ENCODE measurements at regions not wholly inside any gene's neighbourhood (a gene's known extent, or its start where the extent isn't known, plus 50 kb on each side); places are given as distances from the start of the nearest gene placed in this dataset.
"Not testable (repeated sequence)": the region's sequence is repeated elsewhere in the genome, so short reads cannot be mapped to it uniquely, and the experiment has no call there.

DNA sequence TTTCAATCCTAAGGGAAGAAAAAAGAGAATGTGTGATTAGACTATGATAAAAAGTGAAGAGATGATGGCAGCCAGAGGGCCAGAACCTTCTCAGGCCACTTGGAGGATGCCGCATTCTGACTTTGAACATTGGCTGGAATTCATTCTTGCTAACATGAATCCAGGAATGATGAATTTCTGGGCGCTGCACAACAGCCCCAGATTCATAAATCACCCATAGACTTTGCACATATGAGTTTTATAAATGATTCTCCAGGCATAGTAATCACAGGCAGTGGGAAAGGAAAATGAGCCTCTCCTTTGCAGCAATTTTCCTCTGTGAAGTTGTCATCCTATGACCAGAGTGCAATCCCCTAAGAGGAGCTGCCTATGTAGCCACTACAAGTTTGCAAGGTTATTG is 555.4 kb downstream of the KCTD12 start:
- no peak for DNase-seq

DNA sequence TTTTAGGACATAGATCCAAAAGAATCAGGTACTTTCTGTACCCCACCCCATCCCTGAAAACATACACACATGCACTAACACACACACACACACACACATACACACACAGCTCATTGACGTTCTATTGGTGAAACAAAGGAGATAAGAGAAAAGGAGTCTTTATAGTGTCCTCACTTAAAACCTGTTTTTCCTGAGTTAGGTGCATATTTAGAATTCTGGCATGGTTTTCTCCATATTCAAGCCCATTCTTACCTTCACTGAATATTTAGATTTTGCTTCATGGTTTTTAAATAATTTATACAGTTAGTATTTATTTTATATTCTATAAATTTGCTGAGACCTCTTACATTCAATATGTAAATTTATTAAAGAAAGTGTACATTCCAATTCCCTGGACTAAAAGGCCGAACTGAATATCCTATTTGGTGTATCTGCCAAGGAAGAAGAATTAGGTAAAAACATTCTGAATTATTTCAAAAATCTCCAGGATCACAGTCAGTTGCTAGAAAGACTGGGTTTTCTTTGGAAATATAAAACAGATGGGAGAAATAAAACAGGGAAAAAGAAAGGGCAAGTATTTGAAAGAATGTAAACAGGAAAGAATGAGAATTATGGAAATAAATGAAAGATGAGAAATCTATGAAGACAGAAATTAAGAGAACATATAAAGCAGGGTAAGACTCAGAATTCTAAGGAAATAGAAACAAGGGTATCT is 556.2 kb downstream of the KCTD12 start:
- no peak for DNase-seq

DNA sequence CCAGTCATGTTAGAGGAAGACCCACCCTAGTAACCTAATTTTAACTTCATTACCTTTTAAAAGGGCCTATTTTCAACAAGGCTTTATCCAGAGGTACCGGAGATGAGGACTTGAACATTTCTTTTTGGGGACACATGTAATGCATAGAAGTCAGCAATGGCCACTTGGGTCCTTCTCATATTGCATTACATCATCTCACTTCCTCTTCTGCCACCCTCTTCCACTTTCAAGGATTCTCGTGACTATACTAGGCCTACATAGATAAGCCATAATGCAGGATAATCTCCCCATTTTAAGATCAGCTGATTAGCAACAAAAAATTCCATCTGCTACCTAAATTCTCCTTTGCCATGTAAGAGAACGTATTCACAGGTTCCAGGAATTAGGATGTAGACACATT is 557.2 kb downstream of the KCTD12 start:
- no peak for DNase-seq

GRCh38 chr13:76326343-76326742 is 559.9 kb downstream of the KCTD12 start:
- DNase-seq: no peak

DNA sequence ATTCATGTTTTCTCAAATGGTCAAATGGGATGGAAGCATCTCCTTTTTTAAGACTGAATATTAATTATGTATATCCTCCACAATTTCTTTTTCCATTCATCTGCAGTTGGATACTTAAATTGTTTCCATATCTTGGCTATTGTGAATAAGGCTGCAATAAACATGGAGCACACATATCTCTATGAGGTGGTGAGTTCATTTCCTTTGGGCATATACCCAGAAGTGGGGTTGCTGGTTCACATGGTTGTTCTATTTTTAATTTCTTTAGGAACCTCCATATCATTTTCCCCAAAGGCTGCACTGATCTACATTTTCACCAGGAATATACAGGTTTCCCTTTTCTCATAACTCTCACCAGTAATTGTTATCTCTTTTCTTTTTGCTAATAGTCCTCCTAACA is 566.3 kb downstream of the KCTD12 start:
- DNase-seq: no peak

GRCh38 chr13:76316998-76317527 is 569.1 kb downstream of the KCTD12 start:
- no peak for DNase-seq

DNA sequence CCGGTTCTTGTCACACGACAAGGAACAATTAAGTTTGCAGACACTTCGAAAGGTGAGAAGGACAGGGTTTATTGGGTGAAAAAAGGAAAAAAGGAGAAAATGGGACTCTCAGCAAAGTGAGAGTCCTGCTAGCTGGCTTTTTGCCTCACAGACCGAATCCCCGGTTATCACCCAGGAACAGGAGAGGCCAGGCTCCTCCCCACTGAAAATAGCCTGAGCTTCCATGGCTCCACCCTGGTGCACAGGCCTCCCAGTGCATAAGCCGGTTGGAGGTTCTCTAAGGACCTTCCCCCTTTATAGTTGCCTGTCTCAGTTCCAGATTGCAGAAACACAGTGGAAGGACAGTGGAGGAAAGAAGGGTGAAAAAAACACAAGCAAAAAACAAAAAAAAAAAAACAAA is 571.7 kb downstream of the KCTD12 start:
- no peak for DNase-seq

DNA sequence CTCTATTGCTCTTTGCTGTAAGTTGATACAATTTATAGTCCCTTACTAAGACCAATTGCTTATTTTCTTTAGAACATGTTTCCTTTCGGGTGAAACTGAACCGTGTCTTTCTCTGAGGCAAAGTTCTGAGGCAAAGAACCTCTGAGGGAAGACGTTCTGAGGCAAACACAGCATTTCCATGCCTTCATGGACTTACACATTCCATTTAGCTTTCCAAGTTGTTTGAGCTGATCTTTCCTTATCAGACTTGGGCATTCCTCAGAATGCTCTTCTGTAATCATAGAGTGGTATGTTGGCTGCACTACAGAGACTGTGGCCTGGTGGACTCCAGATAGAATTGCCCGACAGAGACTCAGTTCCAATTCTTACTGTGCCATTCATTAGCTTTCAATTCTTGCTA is 579.1 kb downstream of the KCTD12 start:
- no peak for DNase-seq

DNA sequence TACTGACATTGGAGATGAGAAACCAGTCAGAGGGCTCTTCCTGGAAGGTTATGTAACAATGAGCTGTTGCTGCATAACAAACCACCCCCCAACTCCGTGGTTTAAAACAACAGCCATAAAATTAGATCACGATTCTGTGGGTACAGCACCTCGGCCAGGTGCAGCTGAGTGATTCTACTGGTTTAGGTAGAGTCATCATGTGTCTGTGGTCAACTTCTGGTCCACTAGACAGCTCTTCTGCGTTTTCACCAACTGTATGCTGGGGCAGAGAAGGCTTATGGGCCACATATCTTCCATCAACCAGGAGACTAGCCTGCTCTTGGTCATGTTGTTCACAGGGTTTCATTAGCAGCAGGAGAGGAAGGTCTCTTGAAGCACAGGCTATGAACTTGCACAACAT is 585.5 kb downstream of the KCTD12 start:
- DNase-seq: no peak

- DNase-seq: no peak
Observed at GRCh38 chr13:76297331-76297730, 588.9 kb downstream of the KCTD12 start.

DNA sequence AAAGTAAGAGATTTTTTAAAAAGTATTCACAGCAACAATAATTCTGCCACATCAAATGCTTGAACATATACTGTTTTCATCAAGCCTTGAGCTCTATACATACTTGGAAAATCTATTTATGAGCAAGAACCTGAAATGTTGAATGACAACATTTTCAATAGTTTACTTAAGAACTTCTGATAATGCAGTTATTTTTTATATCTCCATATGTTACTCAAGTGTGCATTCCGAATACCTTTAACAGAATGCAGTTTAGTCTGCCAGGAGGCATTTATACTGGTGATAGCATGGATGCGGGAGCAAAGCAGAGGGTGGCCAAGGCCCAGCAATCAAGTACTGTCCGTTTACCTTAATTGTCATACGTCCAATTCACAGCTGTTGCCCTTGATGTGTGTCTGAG is 589.5 kb downstream of the KCTD12 start:
- no peak for DNase-seq

DNA sequence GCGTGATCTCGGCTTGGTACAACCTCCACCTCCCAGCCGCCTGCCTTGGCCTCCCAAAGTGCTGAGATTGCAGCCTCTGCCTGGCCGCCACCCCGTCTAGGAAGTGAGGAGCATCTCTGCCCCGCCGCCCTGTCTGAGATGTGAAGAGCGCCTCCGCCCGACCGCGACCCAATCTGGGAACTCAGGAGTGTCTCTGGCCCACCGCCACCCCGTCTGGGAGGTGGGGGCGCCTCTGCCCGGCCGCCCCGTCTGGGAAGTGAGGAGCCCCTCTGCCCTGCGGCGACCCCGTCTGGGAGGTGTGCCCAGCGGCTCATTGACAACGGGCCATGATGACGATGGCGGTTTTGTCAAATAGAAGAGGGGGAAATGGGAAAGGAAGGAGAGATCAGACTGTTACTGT is 591.2 kb downstream of the KCTD12 start:
- DNase-seq: not testable (repeated sequence)

DNA sequence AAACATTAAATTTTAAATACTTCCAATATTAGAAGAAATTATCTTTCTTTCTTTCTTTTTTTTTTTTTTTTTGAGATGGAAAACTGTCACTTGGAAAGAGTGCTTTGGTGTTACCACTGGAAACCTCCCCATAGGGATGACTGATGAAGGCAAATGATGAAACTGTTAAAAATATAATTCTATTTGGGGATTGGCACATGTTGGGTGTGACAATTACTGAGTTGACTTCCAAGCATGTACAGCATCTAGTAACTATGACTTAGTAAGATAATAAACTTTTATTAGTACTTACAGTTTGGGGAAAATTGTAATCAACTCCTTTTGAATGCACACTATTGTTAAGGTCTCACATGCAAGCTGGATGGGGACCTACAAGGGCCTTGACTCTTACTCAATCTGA is 592.5 kb downstream of the KCTD12 start:
- no peak for DNase-seq

DNA sequence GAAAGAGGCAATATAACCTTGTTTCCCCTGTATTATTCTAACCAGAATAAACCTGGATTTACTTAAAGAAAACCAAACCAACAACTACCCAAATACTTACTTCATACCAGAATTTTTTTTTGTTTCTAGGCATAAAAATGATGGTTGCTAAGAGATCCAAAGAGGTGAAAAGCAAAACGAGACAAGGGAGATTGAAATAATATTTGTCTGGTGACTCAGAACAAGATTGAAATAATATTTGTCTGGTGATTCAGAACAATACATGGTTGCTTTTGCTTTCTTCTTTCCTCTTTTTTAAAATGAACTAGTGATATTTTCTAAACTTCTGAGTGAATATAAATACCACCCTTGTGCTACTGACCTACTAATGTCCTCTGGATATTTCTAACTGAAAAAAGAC is 592.9 kb downstream of the KCTD12 start:
- DNase-seq: no peak

DNA sequence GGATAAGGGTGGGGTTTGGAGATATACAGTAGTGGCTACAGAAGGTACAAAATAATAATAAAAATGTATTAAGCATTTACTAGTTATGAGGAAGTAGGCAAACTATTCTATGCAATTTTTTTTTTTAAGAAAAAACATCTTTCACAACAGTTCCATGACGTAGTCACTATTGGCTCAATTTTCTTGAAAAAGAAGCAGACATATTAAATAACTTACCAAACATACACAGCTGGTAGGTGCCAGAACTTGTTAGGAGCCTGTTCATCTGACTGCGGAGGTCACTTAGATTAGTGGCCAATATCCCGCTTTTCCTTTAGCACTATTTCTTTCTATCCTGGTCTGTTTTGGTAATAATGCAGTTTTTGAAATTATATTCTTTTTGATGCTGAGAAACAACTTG is 593.5 kb downstream of the KCTD12 start:
- no peak for DNase-seq

GRCh38 chr13:76292031-76292430 is 594.2 kb downstream of the KCTD12 start:
- DNase-seq: no peak

DNA sequence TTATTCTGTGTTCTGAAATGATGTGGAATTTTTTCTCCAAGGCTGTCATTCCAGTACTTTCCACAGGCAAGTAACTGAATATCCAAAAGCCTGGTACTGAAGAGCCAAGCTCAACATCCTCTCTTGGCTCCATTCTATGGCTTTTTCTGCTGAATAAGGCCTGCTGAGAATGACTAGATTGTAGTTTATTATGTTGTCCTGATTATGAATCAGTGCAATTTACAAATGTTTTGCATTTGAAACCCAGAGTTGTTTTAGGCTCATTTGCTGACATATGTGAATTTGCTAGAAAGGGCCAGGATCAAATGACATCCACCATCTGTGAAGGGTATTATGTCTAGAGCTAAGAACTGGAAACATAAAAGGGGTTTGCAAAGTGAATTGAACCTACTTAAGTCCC is 596.6 kb downstream of the KCTD12 start:
- no peak for DNase-seq

DNA sequence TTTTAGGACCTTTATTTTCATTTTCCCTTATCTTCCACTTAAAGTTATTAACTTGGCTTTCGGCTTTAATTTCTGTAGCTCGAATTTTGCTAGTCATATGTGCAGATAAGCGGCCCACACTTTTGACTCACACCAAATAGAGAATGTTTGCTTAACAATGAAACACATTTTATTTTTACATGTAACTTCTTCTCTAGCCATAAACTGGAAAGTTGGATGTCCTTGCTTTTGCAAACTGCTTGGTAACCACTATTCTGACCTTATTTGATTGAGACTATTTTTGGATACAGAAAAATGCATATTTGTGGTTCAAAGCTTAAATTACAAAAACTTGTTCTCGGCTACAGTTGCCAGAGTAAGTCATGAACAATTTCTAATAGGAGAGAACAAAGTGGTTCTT is 600.0 kb downstream of the KCTD12 start:
- DNase-seq: no peak

- DNase-seq: no peak
Observed at GRCh38 chr13:76285463-76285862, 600.7 kb downstream of the KCTD12 start.

- DNase-seq: not testable (repeated sequence)
Observed at GRCh38 chr13:76279766-76280165, 606.4 kb downstream of the KCTD12 start.

GRCh38 chr13:76271728-76272232 is 614.4 kb downstream of the KCTD12 start:
- DNase-seq: no peak

GRCh38 chr13:76268307-76268706 is 617.9 kb downstream of the KCTD12 start:
- DNase-seq: not testable (repeated sequence)

GRCh38 chr13:76267216-76267615 is 619.0 kb downstream of the KCTD12 start:
- DNase-seq: no peak

GRCh38 chr13:76266561-76266960 is 619.6 kb downstream of the KCTD12 start:
- no peak for DNase-seq

GRCh38 chr13:76250211-76250610 is 614.1 kb downstream of the LMO7 start:
- DNase-seq: no peak

Measured in activated CD4-positive, alpha-beta T cell treated with anti-CD3 and anti-CD28 coated beads, Interleukin-10, Interleukin-2, amounts not matched to agents 100 ng/mL and 50 ng/mL, durations not matched to agents 16 hours and 8 hours (primary cell).